DMS53 (cell line): ENCODE measurements at regions not wholly inside any gene's neighbourhood (a gene's known extent, or its start where the extent isn't known, plus 50 kb on each side); places are given as distances from the start of the nearest gene placed in this dataset.
"Not testable (repeated sequence)": the region's sequence is repeated elsewhere in the genome, so short reads cannot be mapped to it uniquely, and the experiment has no call there.

Experiments
- DNase-seq: peaks from one replicate; lab custom pipeline; 2025; lab: John Stamatoyannopoulos, UW

GRCh38 chr7:131047651-131048304 lies 279.9 kb upstream of the MKLN1 start:
- no peak for DNase-seq

DNA sequence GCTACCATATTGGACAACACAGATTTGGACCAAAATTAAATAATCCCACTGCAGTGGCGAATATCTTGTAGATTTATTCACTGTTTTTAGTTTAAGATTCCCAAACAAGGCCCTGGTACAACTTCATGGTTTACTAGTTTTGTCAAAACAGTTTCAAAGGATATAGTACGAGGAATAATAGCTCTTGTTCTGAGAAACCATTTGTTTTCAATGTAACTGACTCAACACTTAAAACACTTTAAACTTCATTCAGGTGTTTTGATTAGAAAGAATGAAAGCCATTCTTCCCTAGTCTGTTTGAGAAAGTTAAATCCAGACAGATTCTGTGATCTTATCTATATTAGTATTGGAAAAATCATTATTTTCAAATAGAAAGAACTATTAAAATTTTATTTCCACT lies 276.4 kb upstream of the MKLN1 start:
- DNase-seq, result no peak

- DNase-seq, result no peak
Measured at GRCh38 chr7:131052285-131052904, 275.3 kb upstream of the MKLN1 start.

DNA sequence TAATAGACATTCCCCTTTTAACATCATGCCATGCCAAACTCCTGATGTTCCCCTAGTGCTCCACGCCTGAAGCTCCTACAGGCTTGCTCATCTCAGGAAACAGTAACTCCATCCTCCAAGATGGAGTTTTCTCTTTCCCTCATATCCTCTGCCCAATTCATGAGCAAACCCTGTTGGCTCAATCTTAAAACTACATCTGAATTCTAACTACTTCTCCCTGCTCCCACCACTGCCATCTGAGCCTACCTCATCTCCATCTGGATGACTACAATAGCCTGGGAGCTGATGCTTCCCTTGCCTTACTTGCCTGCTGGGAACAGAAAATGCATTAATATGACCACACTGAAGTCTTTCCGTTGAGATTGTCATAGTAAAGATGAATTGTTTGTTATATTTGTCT lies 271.7 kb upstream of the MKLN1 start:
- no peak for DNase-seq

GRCh38 chr7:131057015-131057793 lies 270.5 kb upstream of the MKLN1 start:
- no peak for DNase-seq

- DNase-seq, result no peak
Measured at GRCh38 chr7:131057794-131058070, 269.9 kb upstream of the MKLN1 start.

GRCh38 chr7:131058561-131059288 lies 269.0 kb upstream of the MKLN1 start:
- DNase-seq, result not testable (repeated sequence)

- not testable (repeated sequence) for DNase-seq
Measured at GRCh38 chr7:131059401-131059800, 268.3 kb upstream of the MKLN1 start.

DNA sequence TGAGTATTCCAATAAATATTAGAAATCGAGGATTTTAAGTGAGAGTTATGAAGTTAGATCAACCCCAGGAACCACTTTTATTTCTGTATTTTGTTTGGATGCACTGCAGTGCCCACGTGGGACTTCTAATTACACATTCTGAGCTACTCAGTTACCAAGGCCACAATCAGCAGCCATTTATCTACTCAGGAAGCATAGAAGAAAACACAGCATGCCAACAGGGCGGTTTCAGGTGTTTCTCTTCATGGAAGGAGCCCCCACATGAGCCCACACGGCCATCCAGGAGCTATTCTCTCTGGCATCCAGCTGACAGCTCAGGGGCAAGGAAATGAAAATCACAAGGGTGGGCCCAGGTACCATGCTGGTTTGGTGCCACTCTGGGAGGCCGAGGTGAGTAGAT lies 266.5 kb upstream of the MKLN1 start:
- DNase-seq, result no peak

DNA sequence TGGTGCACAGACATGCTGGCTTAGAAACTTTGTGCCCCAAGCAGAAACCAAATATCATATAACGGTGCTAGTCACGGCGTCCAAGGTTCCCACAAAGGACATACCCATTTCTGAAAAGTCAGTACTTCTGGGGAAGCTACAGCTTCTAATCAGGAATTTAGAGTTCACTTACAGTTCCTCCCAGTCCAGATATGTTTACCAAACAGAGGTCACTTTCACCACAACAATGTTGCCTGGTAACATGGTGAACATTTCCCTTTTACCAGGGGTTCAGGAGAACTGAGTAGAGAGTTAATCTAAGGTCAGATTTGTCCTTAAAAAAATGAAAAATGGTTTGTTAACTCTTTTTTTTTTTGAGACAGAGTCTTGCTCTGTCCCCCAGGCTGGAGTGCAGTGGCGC lies 265.9 kb upstream of the MKLN1 start:
- no peak for DNase-seq

GRCh38 chr7:131066635-131067034 lies 261.0 kb upstream of the MKLN1 start:
- DNase-seq, result no peak

GRCh38 chr7:131067220-131067619 lies 260.5 kb upstream of the MKLN1 start:
- DNase-seq, result no peak

DNA sequence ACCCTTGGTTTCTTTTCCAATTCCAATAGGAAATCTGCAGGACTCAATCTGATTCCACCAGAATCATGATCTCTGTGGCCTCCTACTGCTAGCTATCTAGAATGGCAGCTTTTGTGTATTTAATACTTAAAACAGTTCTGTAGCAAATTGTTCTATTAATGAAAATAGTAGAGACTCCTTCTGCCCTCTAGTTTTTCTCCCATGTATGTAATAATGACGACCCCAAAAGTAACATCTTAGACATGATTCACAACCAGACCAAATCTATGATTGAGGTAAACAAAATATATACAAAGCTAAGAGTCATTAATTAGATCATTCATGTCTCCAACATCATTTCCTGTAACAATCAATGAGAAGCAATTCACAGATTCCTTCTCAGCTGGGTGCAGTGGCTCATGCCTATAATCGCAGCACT lies 259.1 kb upstream of the MKLN1 start:
- DNase-seq, result peak; percentile 31

GRCh38 chr7:131071786-131072504 lies 255.7 kb upstream of the MKLN1 start:
- DNase-seq, result peak; percentile 42

GRCh38 chr7:131072505-131073091 lies 255.1 kb upstream of the MKLN1 start:
- peak; percentile 54 for DNase-seq

- no peak for DNase-seq
Measured at GRCh38 chr7:131074043-131074442, 253.6 kb upstream of the MKLN1 start.

DNA sequence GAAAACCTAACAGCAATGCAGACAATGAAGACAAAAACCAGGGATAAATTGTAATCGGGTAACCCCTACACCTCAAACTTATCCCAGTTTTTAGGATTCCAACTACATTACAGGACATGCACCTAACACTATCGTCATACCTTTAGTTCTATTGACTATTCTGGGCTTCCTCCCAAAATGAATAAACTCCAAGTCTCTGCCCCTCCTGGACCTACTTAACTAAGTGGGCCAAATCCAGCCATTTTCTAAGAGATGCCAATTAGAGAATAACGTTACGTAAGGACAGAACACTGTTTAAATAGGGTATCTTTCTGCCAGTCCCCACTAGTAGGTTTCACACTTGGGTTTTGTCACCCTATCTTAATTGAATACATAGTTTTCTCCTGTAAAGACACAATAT lies 253.1 kb upstream of the MKLN1 start:
- DNase-seq, result no peak

DNA sequence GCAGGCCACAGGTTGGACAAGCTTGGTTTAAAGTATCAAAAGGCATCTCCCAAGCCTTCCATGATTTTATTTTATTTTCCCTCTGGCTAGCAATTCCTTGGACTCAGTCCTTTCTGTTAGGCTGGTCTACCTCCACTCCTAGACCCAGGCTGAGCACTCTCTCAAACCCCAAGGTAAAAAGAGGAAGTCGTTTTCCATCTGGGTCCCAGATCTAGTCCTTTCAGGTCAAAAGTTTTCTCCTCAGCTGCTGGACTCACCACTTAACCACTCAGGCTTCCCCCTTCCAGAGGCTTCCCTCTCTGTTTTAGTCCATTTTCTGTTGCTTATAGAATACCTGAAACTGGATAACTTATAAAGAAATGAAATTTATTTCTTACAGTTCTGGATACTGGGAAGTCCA lies 252.3 kb upstream of the MKLN1 start:
- DNase-seq, result no peak

DNA sequence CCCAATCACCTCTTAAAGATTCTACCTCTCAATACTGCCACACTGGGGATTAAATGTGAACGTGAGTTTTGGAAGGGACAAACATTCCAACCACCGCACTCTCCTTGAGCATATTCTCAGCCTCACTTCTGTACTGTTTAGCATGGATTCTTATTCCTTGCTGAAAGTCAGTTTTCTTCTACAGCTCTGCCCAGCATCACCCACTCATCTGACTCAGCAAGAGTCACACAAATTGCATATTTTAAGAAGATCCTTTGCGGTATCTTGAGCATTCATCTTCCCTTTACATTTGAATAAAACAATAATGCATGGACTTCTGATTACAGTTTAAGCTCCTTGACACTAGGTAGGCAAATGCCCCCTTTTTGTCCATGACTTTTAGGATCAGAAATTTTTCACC lies 251.6 kb upstream of the MKLN1 start:
- no peak for DNase-seq

GRCh38 chr7:131076711-131077181 lies 250.9 kb upstream of the MKLN1 start:
- no peak for DNase-seq

GRCh38 chr7:131077735-131078134 lies 249.9 kb upstream of the MKLN1 start:
- no peak for DNase-seq

- no peak for DNase-seq
Measured at GRCh38 chr7:131080754-131081153, 246.9 kb upstream of the MKLN1 start.
